Ascending aorta (tissue), 2 donors: ENCODE measurements at regions not wholly inside any gene's neighbourhood (a gene's known extent, or its start where the extent isn't known, plus 50 kb on each side); places are given as distances from the start of the nearest gene placed in this dataset.

Experiments
- DNase-seq, 2 donors: peaks; one replicate each; pipeline ENCODE4 v3.0.0-alpha.2; 2019; ENCODE audit warnings: low spot score in 2 of 2
- H3K27ac ChIP-seq, 2 donors: fragments of 200-600 bp; sonication (generic); one replicate each; pipeline ENCODE4 v1.5.1; 2016 to 2017; ENCODE audit warnings: mild to moderate bottlenecking in 1 of 2
- H3K27me3 ChIP-seq: fragments of 200-600 bp; sonication (generic); one replicate; pipeline ENCODE4 v1.5.1; 2017
- H3K36me3 ChIP-seq, 2 donors: fragments of 200-600 bp; sonication (generic); one replicate each; pipeline ENCODE4 v1.5.1; 2016
- H3K4me1 ChIP-seq, 2 donors: fragments of 200-600 bp; sonication (generic); one replicate each; pipeline ENCODE4 v1.5.1; 2016 to 2017; ENCODE audit warnings: mild to moderate bottlenecking in 1 of 2
- H3K4me3 ChIP-seq, 2 donors: fragments of 200-600 bp; sonication (generic); one replicate each; pipeline ENCODE4 v1.5.1; 2016 to 2017; ENCODE audit warnings: mild to moderate bottlenecking in 1 of 2
- H3K9me3 ChIP-seq, 2 donors: fragments of 200-600 bp; sonication (generic); one replicate each; pipeline ENCODE4 v1.5.1; 2016
- intact Hi-C: fragments of 100-400 bp; cut with DNase I; formaldehyde crosslinking; loops from one replicate; pipeline ENCODE4 v1.15.1; 2023
- TF ChIP-seq, protein P1 (sequence below), 3 experiments: fragments of 200-600 bp in 2 of 3; fragments of 450-650 bp in 1 of 3; sonication (generic) in 2 of 3; IDR thresholded peaks; one replicate each; pipeline ENCODE4 v1.5.1; 2016 to 2019; ENCODE audit warnings: antibody characterized with exemption in 3 of 3, mild to moderate bottlenecking in 1 of 3, moderate library complexity in 1 of 3

DNA sequence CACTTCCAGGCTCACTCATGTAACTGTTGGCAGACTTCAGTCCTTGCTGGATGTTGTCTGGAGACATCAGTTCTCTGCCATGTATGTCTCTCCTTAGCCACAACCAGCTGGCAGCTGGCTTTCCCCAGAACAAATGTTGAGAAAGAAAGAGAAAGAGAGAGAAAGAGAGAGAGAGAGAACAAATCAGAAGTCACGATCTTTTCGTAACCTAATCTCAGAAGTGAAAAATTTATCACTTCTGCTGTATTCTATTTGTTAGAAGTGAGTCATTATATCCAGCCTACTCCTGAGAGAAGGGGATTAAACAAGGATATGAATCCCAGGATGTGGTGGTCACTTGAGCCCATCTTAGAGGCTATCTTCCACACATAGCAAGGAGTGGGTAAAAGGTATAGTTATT, 101.2 kb downstream of the BTG1 start:
- TF ChIP-seq, protein P1, sequence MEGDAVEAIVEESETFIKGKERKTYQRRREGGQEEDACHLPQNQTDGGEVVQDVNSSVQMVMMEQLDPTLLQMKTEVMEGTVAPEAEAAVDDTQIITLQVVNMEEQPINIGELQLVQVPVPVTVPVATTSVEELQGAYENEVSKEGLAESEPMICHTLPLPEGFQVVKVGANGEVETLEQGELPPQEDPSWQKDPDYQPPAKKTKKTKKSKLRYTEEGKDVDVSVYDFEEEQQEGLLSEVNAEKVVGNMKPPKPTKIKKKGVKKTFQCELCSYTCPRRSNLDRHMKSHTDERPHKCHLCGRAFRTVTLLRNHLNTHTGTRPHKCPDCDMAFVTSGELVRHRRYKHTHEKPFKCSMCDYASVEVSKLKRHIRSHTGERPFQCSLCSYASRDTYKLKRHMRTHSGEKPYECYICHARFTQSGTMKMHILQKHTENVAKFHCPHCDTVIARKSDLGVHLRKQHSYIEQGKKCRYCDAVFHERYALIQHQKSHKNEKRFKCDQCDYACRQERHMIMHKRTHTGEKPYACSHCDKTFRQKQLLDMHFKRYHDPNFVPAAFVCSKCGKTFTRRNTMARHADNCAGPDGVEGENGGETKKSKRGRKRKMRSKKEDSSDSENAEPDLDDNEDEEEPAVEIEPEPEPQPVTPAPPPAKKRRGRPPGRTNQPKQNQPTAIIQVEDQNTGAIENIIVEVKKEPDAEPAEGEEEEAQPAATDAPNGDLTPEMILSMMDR (IDR thresholded peaks at IDR 0.05): no peak
- H3K27me3 ChIP-seq: no peaks in the 10 kb centered on the region
- intact Hi-C loops: no loop called here

DNA sequence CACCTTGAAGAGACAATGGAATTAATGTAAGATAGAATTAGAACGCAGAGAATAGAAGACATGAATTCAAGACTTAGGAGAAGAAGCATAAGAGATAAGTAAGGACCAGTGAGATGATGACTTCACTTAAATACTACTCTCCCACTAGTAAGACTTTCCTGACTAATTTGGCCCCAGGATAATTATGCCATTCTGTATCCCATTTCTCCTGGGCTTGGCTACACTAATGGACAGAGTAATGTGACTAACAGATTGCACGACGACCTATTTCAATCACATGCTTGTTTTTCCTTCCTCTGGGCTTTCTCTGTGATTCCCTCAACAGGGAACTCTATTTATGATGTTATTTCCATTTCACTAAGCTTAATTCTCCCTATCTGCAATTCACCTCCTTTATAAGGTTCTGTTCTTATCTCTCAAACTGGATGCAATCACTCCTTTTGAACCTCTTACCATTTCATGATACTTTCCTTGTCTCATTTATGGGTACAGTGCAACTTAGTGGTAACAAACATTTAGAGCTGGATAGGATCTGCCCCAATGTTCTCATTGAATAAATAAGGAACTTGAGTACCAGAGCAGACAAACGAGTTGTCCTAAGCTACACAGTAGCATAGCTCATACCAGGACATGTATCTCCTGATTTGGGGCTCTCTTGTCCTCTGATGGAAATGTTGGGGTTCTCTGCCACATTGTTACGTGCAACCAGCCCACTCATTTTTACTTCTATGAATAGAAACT, 102.7 kb downstream of the BTG1 start:
- Histone ChIP-seq H3K27ac (no peak overlapping the region), H3K9me3 (no peaks in the 10 kb centered on the region), H3K27me3 (no peaks in the 10 kb centered on the region), H3K4me3 (no peak overlapping the region), H3K4me1 (peaks cover 0 to 4% of the 10 kb centered on the region in 2 donors), H3K36me3 (no peaks in the 10 kb centered on the region)
- no peak for DNase-seq
- TF ChIP-seq, protein P1 (IDR thresholded peaks at IDR 0.05): no peak
- intact Hi-C loops: no loop called here

More for the DNA sequence above, 101.2 kb downstream of the BTG1 start:
- Histone ChIP-seq H3K9me3 (no peaks in the 10 kb centered on the region), H3K4me3 (no peak overlapping the region), H3K4me1 (peaks cover 0 to 4% of the 10 kb centered on the region in 2 donors), H3K36me3 (no peaks in the 10 kb centered on the region), H3K27ac (no peak overlapping the region)
- no peak for DNase-seq

DNA sequence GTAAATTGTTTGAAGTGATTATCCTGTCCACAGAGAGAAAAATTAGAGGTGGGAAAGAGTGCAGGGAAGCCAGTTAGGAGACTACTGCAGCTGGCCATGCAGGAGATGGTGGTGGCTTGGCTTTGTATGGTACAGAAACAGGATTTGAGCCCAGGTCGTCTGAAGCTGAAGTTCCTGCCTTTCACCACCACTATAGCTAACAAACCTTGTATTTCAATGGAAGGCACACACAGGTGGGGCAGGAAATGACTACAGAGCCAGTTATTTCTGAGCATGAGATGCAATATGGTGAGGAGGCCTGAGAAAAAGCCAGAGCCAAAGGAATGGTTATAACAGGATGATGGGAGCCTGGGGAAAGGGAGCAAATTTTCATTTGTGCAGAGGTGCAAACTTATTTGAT, 103.9 kb downstream of the BTG1 start:
- DNase-seq: no peak
- no peak overlapping the region for H3K27ac ChIP-seq
- no peaks in the 10 kb centered on the region for H3K36me3 ChIP-seq
- H3K27me3 ChIP-seq: no peaks in the 10 kb centered on the region
- H3K9me3 ChIP-seq: no peaks in the 10 kb centered on the region
- intact Hi-C loops: no loop called here
- no peak overlapping the region for H3K4me3 ChIP-seq
- H3K4me1 ChIP-seq: no peaks in the 10 kb centered on the region
- TF ChIP-seq, protein P1 (IDR thresholded peaks at IDR 0.05): no peak

DNA sequence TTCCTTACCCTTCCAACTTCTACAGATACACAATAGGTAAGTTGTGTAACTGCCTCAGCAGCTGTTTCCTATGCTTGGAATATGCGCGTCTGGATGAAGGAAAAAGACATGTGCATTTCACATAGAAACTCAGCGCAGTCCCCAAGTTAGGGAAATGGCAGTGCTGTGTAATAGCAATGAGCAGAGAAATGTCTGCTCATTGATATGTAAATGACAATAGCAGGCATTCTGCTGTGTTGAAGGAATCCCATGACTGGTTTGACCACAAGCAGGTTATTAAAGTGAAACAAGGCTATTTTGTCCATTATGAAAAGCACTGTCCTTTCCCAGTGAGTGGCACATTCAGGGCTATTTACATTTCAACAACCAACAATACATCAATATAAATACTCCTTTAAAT, 106.6 kb downstream of the BTG1 start:
- DNase-seq: no peak

DNA sequence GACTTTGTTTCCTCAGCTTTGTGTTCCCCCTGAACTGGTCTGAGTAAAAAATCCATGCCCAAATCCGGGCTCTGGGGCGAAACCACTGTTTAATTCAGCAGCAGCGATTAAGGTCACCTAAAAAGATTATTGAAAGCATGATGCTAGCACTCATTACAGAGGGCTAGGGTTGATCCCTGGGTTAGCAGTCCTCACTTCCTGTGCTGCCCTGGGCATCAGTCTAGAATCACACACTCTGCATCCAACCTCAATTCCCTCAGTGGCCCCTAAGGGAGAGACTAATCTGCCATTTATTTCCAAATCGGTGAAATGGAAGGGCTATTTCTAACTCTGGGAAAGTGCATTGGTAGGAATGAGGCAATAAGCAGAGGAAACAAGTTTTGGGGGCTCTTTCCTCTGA, 107.2 kb downstream of the BTG1 start:
- intact Hi-C loops: loop anchor here (5.0 kb wide), 1 partner anchor 71 kb away; no protein-coding TSS in a partner anchor
- TF ChIP-seq, protein P1 (IDR thresholded peaks at IDR 0.05): no peak
- no peaks in the 10 kb centered on the region for H3K36me3 ChIP-seq
- H3K4me3 ChIP-seq: no peak overlapping the region
- H3K27ac ChIP-seq: no peak overlapping the region
- no peak for DNase-seq
- no peaks in the 10 kb centered on the region for H3K9me3 ChIP-seq
- H3K4me1 ChIP-seq: peaks cover 0 to 11% of the 10 kb centered on the region in 2 donors
- H3K27me3 ChIP-seq: no peaks in the 10 kb centered on the region

More for the DNA sequence above, 106.6 kb downstream of the BTG1 start:
- Histone ChIP-seq H3K36me3 (no peaks in the 10 kb centered on the region), H3K4me1 (peaks cover 0 to 11% of the 10 kb centered on the region in 2 donors), H3K9me3 (no peaks in the 10 kb centered on the region), H3K27me3 (no peaks in the 10 kb centered on the region), H3K27ac (no peak overlapping the region), H3K4me3 (no peak overlapping the region)
- intact Hi-C loops: loop anchor here (5.0 kb wide), 1 partner anchor 72 kb away; no protein-coding TSS in a partner anchor
- TF ChIP-seq, protein P1 (IDR thresholded peaks at IDR 0.05): no peak
